ENCODE measurements at regions not wholly inside any gene's neighbourhood (a gene's known extent, or its start where the extent isn't known, plus 50 kb on each side); places are given as distances from the start of the nearest gene placed in this dataset.

DNA sequence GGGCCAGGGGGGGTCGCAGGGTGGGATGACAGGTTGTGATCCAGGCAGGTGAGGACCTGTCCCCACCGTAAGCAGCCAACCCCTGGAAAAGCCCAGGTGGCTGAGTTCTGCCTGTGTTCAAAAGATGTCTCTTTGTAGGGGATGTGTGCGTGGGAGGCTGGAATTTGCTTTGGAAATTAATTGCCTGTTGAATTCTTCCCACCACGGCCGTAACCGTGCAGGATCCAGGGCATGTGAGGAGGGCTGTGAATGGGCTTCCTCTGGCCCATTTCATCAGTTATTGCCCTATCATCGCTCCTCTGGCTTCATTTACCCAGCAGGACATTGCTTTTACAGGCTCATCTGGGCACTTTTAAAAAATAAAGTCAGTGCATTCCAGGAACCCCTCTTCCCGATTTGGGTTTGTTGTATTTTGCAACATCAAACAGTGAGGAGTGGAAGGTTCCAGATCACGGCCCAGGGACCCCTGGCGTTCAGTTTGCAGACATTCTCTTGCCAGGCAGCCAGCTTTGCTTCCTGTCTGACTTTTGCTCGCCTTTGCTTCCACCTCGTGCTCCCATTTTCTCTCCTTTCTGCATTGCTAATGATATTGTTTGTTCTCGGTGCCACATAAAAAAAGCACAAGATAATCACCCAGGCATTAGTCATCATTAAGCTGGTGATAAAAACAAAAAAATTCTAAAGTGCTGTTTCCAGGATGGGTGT is 1306.6 kb downstream of the BRD1 start:
- no peak for DNase-seq

DNA sequence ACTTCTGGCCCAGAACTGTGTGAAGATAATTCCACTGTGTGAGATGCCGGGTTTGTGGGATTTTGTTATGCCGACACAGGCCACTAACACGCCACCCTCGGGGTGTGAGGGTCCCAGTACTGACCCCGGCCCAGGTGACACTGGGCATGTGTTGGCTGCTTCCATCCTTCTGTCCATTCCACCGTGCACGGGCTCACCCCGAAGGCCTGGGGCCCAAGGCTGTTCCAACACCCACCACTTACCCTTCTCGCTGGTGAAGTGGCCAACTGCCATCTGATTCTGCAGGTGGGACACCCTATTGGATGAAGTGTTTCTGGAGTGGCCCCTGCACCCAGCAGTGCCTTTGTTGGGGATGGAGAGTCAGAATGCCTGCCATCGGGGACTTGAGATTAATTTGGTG is 1307.5 kb downstream of the BRD1 start:
- no peak for DNase-seq

DNA sequence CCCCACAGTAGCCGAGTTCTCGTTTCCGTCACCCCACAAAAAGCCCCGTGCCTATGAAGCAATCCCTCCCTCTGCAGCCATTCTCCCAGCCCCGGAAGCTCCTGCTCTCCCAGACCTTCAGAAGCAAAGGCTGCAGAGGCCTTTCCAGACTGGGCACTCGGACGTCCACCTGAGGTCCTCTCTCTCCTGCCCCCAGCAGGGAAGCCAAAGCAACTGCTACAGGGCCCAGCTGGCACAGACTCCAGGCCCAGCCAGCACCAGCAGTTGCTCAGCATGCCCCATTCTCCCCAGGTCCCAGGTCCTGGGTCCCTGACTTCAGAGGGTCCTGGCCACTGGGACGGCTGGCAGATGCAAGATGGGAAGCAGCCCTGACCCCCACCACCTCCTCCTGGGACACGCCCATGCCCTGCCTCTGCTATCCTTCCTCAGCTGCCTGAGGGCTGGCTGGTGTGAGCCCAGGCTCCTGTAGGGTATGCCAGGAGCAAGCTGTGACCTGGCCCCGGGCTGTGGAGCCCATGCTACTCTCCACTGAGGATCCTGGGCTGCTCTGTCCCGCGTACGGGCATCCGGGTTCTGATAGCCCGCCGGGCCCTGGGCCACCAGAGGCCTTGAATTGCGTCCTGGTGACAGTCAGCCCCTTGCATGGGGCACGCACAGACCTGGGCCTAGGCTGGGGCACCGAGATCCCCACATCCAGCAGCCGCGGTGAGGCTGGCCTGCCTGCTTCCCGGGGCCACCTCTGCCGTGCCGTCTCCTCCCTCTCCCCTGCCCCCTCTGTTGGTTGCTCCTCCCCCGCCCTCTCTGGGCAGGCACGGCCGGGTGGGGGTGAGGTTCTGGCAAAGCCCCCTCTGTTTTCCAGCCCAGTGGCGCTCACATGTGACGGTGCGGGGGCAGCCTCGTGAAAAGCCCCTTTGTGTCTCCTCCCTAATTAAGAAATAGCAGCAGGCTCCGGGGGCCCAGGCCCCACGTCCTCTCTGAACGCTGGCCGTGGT is 1310.3 kb downstream of the BRD1 start:
- no peak for DNase-seq

DNA sequence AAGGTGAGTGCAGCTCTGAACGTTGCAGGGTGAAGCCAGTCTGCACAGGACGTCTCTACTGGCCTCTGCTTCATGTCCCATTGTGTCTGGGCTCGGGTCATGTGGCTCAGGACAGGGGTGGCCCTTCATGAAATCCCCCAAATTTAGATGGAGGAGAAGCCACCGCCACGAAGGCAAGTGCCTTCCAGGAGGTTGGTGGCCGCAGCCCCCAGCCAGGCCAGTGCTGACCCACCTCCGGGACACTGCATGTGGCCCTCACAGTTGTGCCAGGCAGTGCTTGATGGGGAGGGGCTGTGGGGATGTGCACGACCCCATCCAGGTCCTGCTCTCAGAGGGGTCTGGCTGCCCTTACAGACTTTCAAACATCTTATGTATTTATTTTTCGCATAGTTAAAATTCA is 1311.1 kb downstream of the BRD1 start:
- no peak for DNase-seq

DNA sequence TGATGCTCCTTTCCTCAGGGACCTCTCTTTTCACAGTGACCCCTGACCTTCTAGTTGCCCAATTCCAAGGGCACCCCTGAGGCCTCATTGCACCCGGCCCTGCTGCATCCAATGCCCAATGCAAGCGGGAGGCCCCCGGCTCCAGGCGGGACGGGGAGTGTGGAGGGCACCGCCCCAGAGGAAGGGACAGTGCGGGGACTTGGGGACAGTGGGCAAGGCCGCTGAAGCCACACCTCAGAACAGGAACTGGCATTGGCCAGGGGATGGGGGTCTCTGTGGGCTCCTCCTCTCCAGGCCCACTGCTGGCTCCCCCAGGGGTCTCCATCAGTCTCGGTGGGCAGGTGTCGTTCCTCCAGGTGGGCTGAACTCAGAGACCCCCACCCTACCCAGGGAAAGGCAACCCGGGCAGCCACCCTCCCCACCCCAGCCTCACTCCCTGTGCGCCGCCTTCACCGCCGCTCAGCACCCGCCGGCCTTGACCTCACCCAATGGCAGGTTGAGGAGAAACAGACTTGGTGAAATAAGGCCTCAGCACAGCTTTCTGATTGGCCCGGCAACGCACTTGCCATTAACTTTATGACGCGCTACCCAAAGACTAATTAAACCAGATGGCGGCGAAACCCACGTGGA is 1312.0 kb downstream of the BRD1 start:
- no peak for DNase-seq

DNA sequence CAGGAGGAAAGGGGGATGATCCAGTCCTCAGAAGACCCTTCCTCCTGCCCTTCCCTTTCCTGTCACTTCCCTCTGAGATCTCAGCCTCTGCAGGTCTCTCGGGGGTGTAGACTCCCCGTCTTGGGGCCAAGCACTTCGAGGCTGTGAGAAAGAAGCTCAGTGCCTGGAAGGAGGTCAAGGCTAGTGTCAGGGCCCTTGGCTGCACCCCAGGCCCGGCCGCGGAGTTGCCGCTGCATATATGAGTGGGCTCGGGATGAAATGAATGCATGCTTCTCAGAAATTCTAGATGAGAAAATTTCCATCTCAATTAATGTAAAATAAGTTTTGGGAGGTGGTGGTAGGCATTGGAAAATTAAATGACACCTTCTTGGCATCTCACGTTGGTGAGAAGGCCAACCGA is 1313.7 kb downstream of the BRD1 start:
- no peak for DNase-seq

DNA sequence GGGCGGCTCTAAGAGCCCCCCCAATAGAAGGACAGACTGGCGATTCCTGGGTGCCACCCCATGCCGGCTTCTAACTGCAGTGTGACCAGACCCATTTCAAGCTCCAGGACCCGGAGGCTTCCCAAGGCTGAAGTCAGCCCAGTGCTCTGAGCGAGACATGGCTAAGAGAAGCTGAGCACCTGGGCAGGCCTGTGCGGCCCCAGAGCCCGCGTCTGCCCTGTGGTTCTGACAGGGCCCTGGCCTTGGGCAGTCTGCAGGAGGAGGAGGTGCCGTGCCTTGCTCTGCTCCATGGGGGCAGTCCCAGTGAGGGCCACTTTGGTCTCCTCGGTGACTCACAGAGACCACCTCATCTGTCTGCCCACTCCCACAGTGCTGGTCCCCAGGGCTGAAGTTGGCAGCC is 1314.2 kb downstream of the BRD1 start:
- DNase-seq: no peak

DNA sequence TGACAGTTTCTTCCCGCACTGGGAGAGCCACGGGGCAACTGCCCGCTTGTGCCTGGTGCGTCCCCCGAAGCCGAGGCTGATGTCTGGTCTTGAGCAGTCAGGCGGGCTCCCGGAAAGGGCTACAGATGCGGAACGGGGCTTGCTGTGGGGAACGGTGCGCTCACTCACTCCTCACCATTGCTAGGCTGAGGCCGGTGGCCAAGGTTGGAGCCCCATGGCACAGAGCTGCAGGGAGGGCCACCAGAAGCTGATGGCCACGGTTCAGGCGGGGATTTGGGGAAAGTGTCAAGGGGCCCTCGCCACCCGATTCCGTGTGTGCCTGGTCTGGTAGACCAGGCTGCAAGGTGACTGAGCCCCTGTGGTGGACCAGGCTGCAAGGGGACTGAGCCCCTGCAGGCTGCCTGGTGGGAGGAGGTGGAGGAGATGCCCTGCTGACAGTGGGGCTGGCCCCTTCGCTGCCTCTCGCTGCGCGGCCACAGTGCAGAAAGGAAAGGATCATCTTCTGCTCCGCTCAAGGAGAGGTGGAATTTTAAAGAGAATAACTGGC is 1315.8 kb downstream of the BRD1 start:
- DNase-seq: no peak

DNA sequence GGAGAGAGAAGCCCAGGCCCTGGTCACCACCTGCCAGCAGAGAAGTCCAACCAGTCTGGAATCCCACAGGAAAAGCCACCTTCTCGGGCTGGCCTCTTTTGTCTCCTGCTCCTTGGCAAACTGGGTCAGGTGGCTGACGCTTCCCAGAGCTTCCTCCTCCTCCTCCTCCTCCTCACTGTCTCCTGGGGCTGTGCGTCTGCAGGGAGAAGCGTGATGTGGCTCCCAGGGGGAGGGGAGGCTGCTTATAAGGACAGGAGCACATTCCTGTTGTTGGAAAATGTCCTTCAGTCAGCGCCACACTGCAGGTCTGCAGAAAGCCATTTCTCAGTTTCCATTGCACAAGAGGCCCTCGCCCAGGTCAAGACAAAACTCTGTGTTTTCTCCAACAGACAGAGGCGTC is 1316.5 kb downstream of the BRD1 start:
- DNase-seq: no peak

DNA sequence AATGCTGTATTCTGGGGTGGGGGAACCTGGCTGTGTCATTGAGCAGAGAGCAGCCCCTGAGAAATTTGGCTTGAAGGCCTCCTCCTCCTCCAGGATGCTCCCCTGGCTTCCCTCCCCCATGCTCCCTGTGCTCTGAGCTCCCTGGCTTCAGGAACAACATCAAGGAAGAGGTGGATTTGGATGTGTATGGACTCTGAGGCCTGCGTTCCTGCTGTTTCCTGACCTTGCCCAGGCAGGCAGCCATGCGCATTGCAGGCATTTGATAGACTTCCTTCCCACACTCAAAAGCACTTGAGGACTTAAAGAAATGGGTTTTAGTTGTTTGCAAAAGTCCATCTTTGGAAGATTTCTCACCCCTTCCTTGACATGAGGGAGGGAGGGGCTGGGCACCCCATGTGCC is 1317.1 kb downstream of the BRD1 start:
- DNase-seq: no peak

DNA sequence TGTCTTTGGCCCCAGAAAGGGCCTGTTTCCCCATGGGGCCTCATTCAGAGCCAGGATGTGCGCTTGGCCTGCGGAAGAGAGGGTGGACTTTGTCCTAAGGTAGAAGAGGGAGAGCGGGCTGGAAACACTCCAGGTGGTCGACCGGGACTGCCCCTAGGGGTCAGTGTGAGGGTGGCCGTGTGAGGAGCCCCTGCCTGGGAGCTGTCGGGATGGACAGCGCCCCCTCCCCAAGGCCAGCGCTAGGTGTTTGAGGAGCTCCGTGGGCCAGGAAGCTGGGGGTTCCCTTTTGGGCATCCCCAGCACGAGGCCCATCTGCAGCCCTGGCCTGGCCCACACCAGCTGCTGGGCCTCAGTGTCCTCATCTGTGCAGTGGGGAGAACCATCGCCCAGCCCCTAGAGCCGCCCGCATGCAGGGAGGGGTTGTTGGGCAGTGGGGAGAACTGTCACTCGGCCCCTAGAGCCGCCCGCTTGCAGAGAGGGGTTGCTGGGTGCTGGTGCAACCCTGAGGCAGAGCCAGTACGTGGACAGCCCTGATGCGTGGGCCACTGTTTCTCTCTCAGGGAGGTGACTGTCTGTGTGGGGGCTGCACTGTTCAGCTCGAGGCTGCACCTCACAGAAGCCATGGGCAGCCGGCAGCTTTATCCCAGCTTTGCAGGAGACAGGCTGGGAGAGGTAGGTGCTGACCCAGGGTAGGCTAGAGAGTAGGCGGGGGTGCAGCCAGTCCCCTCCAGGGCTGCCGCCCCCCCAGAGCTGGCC is 1319.9 kb downstream of the BRD1 start:
- DNase-seq: no peak

DNA sequence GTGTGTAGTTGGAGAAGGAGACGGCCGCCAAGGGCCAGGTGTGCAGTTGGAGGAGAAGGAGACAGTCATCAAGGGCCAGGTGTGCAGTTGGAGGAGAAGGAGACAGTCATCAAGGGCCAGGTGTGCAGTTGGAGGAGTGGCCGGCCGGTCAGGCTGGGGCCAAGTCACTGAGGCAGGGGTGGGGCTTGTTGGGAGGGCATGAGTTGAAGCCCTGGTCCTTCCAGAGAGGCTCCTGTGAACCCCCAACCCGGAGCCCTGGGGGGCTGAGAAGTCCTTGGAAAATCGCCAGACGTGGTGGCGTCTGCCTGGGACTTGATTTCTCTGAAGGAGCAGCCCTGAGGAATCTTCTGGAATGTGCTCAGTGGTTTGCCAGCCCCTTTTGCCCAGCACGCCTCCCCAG is 1320.5 kb downstream of the BRD1 start:
- DNase-seq: no peak

DNA sequence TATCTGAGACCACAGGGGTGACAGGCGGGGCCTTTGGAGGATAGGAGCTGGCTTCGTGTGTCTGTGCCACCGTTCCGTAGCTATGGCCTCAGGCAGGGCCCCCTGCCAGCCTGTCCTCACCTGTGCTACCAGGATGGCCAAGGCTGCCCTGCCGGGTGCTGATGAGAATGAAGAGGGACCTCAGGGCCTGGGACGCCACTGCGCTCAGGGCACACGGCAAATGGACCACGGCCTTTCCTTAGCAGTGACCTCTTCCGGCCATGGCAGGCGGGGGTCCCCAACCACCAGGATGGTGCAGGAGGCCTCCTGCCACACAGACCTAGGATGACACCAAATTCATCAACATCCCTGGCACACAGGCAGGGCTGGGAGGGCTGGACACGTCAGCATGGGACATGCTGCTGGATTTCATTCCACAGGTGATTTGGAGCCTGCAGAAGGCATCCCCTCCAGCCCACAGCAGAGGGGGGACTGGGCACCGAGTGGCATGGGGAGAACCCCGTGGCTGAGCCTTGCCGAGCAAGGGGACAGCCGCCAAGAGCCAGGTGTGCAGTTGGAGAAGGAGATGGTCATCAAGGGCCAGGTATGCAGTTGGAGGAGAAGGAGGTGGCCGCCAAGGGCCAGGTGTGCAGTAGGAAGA is 1321.0 kb downstream of the BRD1 start:
- DNase-seq: no peak

DNA sequence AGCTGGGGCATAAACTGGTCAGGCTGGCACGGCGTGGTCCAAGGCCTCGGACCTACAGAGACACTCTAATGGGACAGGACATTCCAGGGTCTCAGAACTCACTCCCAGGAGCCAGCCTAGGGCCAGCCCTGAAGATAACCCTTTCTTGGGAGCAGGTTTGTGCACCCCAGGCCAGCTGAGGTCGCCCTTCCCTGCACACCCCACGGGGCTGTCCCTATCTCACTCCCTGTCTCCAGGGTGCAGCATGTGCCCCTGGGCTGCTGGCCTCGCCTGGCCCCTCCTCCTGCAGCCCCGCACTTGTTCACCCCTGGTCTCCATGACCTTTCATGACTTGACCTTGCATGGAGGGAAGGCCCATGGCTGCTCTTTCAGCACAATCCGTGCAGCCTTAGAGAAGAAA is 1321.8 kb downstream of the BRD1 start:
- no peak for DNase-seq

DNA sequence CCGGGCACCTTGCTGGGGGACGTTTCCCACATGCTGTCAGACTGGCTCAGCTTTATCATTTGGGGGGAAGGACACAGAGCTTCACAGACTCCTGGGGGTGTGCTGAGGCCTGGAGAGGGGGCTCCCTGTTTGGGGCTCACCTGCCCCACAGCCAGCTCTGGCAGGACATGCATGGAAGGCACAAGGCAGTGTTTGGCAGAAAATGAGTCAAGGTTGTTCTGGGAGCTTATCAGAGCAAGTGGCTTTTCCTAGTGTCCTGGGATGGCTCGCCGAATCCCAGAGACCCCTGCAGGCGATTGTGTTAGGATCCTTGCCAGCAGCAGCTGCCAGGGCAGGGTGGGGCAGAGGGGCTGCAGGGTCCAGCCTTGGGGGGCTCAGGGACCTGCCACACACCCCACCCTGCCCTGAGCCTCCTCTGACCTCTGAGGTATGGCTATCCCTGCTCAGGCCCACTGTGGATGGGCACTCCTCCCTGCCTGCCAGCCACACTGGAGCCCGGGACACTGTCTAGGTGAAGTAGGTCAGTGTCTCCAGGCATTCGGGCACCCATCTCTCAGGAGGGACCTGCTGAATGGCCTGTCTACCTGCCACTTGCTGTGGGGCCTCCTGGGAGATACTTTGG is 1323.0 kb downstream of the BRD1 start:
- no peak for DNase-seq

DNA sequence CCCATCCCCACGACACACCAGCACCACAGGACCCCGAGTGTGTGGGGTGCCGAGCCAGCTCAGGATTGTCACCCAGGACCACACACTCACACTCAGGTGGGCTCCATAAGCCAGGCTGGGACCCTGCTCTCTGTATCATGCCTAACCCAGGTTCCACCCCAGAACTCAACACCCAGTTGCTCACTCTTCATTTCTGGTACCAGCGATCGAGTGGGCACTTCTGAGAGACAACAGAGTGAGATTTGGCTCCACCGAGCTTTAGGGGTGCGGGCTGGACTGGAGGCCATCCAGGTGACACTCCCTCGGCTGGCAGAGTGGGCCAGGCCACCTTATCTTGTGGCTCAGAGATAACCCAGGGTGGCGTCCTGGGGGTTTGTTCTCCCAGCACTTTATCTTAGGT is 1323.8 kb downstream of the BRD1 start:
- no peak for DNase-seq

DNA sequence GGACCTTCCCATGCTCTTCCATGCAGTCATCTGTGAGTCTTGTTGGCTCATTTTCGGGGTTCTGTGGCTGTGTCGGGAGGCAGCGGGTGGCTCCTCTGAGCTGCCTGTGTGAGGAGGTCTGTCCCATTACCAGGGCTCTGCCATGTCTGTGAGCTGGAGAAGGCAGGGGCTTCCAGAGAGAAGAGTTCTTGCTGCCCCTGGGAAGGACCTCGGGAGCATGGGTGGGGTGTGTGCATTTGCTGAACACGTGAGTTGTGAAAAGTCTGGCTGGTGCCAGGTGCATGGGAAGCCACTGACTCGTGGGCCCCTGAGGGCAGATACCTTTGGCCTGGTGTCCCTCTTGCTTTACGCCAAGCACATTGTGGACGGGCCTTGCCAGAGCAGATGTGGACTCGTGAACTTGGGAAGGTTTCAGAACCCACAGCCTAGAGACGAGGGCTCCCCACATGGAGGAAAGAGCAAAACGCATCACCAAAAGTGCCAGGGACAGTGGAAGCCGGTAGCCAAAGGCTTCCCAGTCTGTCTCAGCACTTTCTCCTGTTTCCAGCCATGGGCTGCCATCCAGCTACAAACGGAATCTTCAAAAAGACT is 1324.5 kb downstream of the BRD1 start:
- DNase-seq: no peak

DNA sequence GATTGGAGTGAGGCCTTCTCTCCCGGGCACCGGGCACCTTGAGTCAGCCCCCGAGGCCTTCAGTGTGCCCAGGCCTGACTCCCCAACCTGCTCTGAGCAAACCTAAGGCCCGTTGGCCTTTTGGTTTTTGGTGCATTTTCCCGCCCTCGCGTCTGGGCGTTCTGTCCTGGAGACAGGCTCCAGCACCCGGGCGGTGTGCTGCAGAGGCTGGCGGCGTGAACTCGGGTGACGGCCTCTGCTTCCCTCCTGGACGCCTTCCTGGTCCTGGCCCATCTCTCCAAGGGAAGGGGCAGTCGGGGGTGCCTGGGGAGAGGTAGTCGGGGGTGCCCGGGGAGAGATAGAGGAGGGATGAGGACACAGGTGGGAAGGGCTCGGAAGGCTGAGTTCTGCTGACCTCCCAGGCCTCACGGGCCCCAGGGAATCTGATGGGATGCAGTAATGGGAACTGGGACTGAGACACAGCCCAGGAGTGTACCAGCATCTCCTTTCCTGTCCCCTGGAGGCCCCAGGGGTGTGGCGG is 1326.4 kb downstream of the BRD1 start:
- DNase-seq: no peak

DNA sequence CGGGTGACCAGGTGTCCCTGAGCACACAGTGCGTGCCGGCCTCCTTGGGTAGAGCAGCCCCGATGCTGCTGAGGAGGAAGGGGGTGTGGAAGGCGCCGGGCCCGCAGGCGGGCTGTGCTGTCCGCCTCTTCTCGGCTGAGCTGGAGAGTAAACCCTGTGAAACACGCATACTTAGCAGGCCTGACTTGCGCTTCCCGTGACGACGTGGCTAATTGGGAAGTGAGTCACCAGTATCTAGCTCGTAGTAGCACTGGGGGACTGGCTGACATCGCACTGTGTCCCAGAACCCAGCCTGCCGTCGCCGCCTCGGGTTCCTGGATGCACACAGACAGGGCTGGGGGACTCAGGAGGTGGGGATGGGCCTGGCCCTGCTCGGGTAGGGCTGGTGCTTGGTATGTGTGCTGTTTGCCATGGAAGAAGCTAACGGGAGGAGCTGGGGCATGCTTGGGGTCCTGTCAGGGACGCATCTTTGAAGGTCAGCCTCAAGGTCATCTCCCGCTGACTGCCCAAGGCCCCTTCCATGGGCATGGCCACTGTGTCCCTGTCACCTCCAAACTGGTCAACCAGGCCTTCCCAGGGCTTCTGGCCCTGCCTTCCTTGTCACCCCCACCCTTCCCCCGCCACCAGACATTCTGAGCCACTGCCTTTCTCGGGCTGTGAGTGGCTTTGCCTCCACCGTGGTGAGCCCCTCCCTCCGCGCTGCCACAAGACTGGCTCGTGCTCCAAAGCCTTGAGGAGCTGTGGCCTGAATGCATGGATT is 1327.0 kb downstream of the BRD1 start:
- DNase-seq: no peak

Data from CD4-positive, alpha-beta T cell treated with Interleukin-1 beta for 1 hour (primary cell).